Gastrocnemius medialis (tissue), 4 donors: ENCODE measurements at regions not wholly inside any gene's neighbourhood (a gene's known extent, or its start where the extent isn't known, plus 50 kb on each side); places are given as distances from the start of the nearest gene placed in this dataset.
"Not testable (repeated sequence)": the region's sequence is repeated elsewhere in the genome, so short reads cannot be mapped to it uniquely, and the experiment has no call there.

Experiments
- ATAC-seq, 2 donors: fragments of 150-250 bp; one replicate each; pipeline ENCODE4 v1.9.1; 2016
- DNase-seq, 2 donors: peaks; one replicate each; pipeline ENCODE4 v3.0.0-alpha.2; 2019
- H3K27ac ChIP-seq, 4 donors: fragments of 200-600 bp; sonication (generic); 1 replicate in 1 of 4; 2 replicates in 3 of 4; pipeline ENCODE4 v1.5.1; 2016 to 2018; ENCODE audit warnings: mild to moderate bottlenecking in 2 of 4, moderate library complexity in 1 of 4
- H3K27me3 ChIP-seq, 3 donors: fragments of 200-600 bp; sonication (generic) in 2 of 3; 1 replicate in 1 of 3; 2 replicates in 2 of 3; pipeline versions ENCODE4 v1.5.1 to v1.6.0; 2016 to 2019; ENCODE audit warnings: mild to moderate bottlenecking in 1 of 3, moderate library complexity in 1 of 3
- H3K36me3 ChIP-seq, 2 donors: fragments of 200-600 bp; sonication (generic) in 1 of 2; one replicate each; pipeline ENCODE4 v1.5.1; 2017 to 2018
- H3K4me1 ChIP-seq, 2 donors: fragments of 200-600 bp; sonication (generic) in 1 of 2; one replicate each; pipeline ENCODE4 v1.5.1; 2016 to 2017; ENCODE audit warnings: mild to moderate bottlenecking in 2 of 2
- H3K4me3 ChIP-seq, 4 donors: fragments of 200-600 bp; sonication (generic) in 3 of 4; 1 replicate in 1 of 4; 2 replicates in 3 of 4; pipeline ENCODE4 v1.5.1; 2016 to 2019; ENCODE audit warnings: mild to moderate bottlenecking in 2 of 4
- H3K9me3 ChIP-seq, 3 donors: fragments of 200-600 bp; sonication (generic) in 2 of 3; 1 replicate in 1 of 3; 2 replicates in 2 of 3; pipeline ENCODE4 v1.5.1; 2016 to 2019
- in situ Hi-C, 4 donors: fragments of 200-750 bp; cut with MboI; loops; one replicate each; pipeline versions ENCODE4 v1.15.0 to v1.8.0; 2017; ENCODE audit warnings: low sequenced_read_pairs in 4 of 4
- intact Hi-C: fragments of 100-400 bp; cut with DNase I; formaldehyde crosslinking; loops from one replicate; pipeline ENCODE4 v1.15.1; 2023; ENCODE audit warnings: low total_unique reads

DNA sequence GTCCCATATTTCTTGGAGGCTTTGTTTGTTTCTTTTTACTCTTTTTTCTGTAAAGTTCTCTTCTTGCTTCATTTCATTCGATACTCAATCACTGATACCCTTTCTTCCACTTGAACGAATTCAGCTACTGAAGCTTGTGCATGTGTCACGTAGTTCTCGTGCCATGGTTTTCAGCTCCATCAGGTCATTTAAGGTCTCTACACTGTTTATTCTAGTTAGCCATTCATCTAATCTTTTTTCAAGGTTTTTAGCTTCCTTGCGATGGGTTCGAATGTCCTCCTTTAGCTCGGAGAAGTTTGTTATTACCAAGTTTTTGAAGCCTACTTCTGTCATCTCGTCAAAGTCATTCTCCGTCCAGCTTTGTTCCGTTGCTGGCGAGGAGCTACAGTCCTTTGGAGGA is 55.6 kb upstream of the CRYM start:
- intact Hi-C loops, ATAC-seq: not testable (repeated sequence)

More for the DNA sequence above, 55.6 kb upstream of the CRYM start:
- H3K36me3 ChIP-seq, H3K4me3 ChIP-seq, H3K27me3 ChIP-seq, DNase-seq, H3K4me1 ChIP-seq, H3K27ac ChIP-seq, in situ Hi-C loops, H3K9me3 ChIP-seq: not testable (repeated sequence)
